ENCODE measurements at regions not wholly inside any gene's neighbourhood (a gene's known extent, or its start where the extent isn't known, plus 50 kb on each side); places are given as distances from the start of the nearest gene placed in this dataset.
"Not testable (repeated sequence)": the region's sequence is repeated elsewhere in the genome, so short reads cannot be mapped to it uniquely, and the experiment has no call there.

DNA sequence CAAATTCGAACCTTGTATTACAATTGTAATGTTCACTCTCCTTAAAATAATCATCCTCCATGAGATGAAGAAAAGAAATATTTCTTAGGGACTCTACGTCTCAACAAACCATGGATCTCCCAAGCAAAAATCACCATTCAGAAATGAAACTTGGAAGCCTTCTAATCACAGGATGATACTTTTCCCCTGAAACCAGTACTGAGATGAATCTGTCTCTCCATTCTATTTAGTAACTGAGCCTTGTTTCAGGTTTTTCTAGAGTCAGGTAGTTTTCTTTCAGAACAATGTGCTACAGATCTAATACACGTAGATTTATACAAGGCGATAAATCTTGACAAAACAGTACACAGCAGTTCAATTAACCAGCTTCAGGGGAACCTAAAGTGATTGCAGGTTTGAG lies 660.1 kb upstream of the CBLB start:
- no peak for ATAC-seq (ENCODE audit: low read depth)
- Mint-ChIP-seq H3K4me1 (peaks cover 14% of the 10 kb centered on the region), H3K4me3 (no peak overlapping the region), H3K36me3 (ENCODE audit: low read depth) (no peaks in the 10 kb centered on the region), H3K27ac (no peak overlapping the region), H3K27me3 (no peaks in the 10 kb centered on the region), H3K9me3 (peaks cover 6% of the 10 kb centered on the region)
- ChIA-PET POLR2A (no interaction called here), CTCF (no interaction called here)
- DNase-seq: no peak
- intact Hi-C loops (cut with micrococcal nuclease): no loop called here
- TF ChIP-seq, protein P1, sequence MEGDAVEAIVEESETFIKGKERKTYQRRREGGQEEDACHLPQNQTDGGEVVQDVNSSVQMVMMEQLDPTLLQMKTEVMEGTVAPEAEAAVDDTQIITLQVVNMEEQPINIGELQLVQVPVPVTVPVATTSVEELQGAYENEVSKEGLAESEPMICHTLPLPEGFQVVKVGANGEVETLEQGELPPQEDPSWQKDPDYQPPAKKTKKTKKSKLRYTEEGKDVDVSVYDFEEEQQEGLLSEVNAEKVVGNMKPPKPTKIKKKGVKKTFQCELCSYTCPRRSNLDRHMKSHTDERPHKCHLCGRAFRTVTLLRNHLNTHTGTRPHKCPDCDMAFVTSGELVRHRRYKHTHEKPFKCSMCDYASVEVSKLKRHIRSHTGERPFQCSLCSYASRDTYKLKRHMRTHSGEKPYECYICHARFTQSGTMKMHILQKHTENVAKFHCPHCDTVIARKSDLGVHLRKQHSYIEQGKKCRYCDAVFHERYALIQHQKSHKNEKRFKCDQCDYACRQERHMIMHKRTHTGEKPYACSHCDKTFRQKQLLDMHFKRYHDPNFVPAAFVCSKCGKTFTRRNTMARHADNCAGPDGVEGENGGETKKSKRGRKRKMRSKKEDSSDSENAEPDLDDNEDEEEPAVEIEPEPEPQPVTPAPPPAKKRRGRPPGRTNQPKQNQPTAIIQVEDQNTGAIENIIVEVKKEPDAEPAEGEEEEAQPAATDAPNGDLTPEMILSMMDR (IDR thresholded peaks at IDR 0.05): no peak

DNA sequence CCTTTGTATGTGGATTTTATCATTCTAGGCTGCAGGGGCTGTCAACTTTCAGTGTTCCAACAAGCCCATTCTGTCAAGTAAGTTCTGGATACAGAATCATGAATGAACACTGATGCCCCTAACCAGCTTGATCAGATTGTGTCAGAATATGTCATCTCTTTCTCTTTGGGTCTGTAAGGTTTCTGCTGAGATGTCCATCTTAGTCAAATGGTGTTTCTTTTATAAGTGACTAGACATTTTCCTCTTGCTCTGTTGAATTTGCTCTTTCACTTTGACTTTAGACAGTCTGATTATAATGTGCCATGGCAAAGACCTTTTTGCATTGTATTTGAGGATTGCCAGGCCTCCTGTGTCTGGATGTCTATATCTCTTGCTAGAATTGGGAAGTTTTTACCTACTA lies 660.9 kb upstream of the CBLB start:
- H3K9me3 Mint-ChIP-seq: peaks cover 8% of the 10 kb centered on the region
- ATAC-seq (ENCODE audit: low read depth) (no peak), DNase-seq (no peak)
- H3K27ac Mint-ChIP-seq: no peak overlapping the region
- ChIA-PET CTCF (no interaction called here), POLR2A (no interaction called here)
- H3K36me3 Mint-ChIP-seq (ENCODE audit: low read depth): no peaks in the 10 kb centered on the region
- no peak overlapping the region for H3K4me3 Mint-ChIP-seq
- intact Hi-C loops (cut with micrococcal nuclease): no loop called here
- H3K4me1 Mint-ChIP-seq: peaks cover 18% of the 10 kb centered on the region
- peaks cover 1% of the 10 kb centered on the region for H3K27me3 Mint-ChIP-seq
- TF ChIP-seq, protein P1 (IDR thresholded peaks at IDR 0.05): no peak

DNA sequence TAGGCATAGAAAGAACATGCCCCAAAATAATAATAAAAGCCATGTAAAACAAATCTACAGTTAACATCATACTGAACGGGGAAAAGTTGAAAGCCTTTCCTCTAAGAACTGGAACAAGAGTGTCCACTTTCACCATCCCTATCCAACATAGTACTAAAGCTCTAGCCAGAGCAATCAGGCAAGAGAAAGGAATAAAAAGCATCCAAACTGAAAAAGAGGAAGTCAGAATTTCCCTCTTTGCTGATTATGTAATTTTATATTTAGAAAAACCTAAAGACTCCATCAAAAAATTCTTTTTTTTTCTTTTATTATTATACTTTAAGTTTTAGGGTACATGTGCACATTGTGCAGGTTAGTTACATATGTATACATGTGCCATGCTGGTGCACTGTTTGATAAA lies 661.6 kb upstream of the CBLB start:
- DNase-seq (no peak), ATAC-seq (ENCODE audit: low read depth) (no peak)
- Mint-ChIP-seq H3K36me3 (ENCODE audit: low read depth) (no peaks in the 10 kb centered on the region), H3K4me1 (peaks cover 19% of the 10 kb centered on the region), H3K9me3 (peaks cover 8% of the 10 kb centered on the region), H3K27ac (no peak overlapping the region), H3K4me3 (no peak overlapping the region), H3K27me3 (peaks cover 2% of the 10 kb centered on the region)
- TF ChIP-seq, protein P1 (IDR thresholded peaks at IDR 0.05): no peak
- ChIA-PET POLR2A (no interaction called here), CTCF (no interaction called here)
- intact Hi-C loops (cut with micrococcal nuclease): no loop called here

DNA sequence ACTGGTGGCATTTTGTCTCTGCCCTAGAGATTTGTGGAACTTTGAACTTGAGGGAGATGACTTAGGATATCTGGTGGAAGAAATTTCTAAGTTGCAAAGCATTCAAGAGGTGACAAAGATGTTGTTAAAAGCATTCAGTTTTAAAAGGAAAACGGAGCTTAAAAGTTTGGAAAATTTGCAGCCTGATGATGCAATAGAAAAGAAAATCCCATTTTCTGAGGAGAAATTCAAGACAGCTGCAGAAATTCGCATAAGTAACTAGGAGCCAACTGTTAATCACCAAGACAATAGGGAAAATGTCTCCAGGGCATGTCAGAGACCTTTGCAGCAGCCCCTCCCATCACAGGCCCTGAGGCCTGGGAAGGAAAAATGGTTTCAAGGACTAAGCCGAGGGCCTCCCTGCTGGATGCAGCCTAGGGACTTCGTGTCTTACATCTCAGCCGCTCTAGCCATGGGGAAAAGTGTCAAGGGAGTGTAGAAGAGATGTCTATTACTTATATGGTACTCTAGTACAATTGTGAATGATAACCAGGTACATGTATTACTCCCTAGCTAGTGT lies 663.0 kb upstream of the CBLB start:
- CTCF ChIA-PET; H3K27ac Mint-ChIP-seq; ATAC-seq (ENCODE audit: low read depth); H3K27me3 Mint-ChIP-seq; DNase-seq; H3K4me3 Mint-ChIP-seq; H3K36me3 Mint-ChIP-seq (ENCODE audit: low read depth); intact Hi-C loops (cut with micrococcal nuclease): not testable (repeated sequence)
- POLR2A ChIA-PET: interaction anchor here (0.6 kb wide), 1 partner anchor 275 kb away, joined by 3 read pairs; no protein-coding TSS in a partner anchor
- Mint-ChIP-seq H3K4me1 (peaks cover 19% of the 10 kb centered on the region), H3K9me3 (peaks cover 18% of the 10 kb centered on the region)

DNA sequence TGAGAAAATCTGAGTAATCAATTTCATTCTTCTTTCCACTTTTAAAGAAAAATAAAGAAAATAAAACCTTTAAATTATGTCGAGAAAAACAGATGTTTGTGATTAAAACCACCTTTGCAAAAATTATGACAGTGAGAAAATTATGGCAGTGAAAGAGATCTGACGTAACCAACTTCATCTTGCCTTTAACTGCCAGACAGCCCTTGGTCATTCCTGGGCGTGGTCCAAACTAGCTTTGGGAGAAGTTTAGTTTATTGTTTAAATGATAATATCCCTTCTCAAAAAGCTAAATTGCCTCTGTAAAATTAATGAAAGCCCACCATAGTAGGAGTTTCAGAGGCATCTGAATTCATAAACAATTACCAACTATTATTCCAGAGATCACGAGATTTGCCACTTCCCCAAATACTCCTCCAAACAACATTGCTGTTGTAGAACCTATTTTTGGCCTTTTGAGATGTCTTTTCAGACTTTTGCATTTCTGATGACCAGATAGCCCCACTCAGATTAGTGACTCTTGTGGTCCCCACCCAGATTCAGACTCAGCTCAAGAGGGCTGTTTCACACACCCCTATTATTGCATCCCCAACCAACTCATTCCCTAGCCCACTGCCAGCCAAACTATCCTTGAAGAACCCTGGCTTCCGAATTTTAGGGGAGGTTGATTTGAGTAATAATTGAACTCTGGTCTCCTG lies 664.4 kb upstream of the CBLB start:
- Mint-ChIP-seq H3K27ac (no peak overlapping the region), H3K36me3 (ENCODE audit: low read depth) (no peaks in the 10 kb centered on the region)

More for the DNA sequence above, 664.4 kb upstream of the CBLB start:
- POLR2A ChIA-PET: no interaction called here
- no peak overlapping the region for H3K4me3 Mint-ChIP-seq
- DNase-seq: no peak
- no peak for ATAC-seq (ENCODE audit: low read depth)
- H3K27me3 Mint-ChIP-seq: peaks cover 2% of the 10 kb centered on the region
- TF ChIP-seq, protein P1 (IDR thresholded peaks at IDR 0.05): no peak
- intact Hi-C loops (cut with micrococcal nuclease): no loop called here
- H3K9me3 Mint-ChIP-seq: peaks cover 20% of the 10 kb centered on the region
- H3K4me1 Mint-ChIP-seq: peaks cover 19% of the 10 kb centered on the region
- CTCF ChIA-PET: no interaction called here

Measured in activated B cell treated with CpG ODN at 0.5 μM for 24 hours (primary cell).